Activated CD8-positive, alpha-beta T cell treated with anti-CD3 and anti-CD28 coated beads for 36 hours (primary cell): ENCODE measurements at regions not wholly inside any gene's neighbourhood (a gene's known extent, or its start where the extent isn't known, plus 50 kb on each side); places are given as distances from the start of the nearest gene placed in this dataset.
"Not testable (repeated sequence)": the region's sequence is repeated elsewhere in the genome, so short reads cannot be mapped to it uniquely, and the experiment has no call there.

Source experiments
- ATAC-seq: fragments of 200-7000 bp; cut with Tn5 transposase; one replicate; pipeline ENCODE4 v1.10.0; 2021; ENCODE audit warnings: mild to moderate bottlenecking, moderate library complexity
- CTCF ChIA-PET: fragments of 350-600 bp; sonication (Branson Sonifier 250); formaldehyde crosslinking; loops from one replicate; lab custom pipeline; 2021; ENCODE audit warnings: antibody characterized with exemption; lab: Charles Lee
- POLR2A ChIA-PET: fragments of 350-600 bp; sonication (Branson Sonifier 250); formaldehyde crosslinking; loops from one replicate; lab custom pipeline; 2021; ENCODE audit warnings: antibody characterized with exemption; lab: Charles Lee
- DNase-seq: peaks from one replicate; pipeline ENCODE4 v3.0.0-alpha.2; 2020
- H3K27ac Mint-ChIP-seq: one replicate; pipeline ENCODE4 v1.8.0; 2021; ENCODE audit warnings: mild to moderate bottlenecking, mixed read lengths
- H3K27me3 Mint-ChIP-seq: one replicate; pipeline ENCODE4 v1.8.0; 2021; ENCODE audit warnings: mixed read lengths
- H3K36me3 Mint-ChIP-seq: one replicate; pipeline ENCODE4 v1.8.0; 2021; ENCODE audit warnings: low read depth, mixed read lengths
- H3K4me1 Mint-ChIP-seq: one replicate; pipeline ENCODE4 v1.8.0; 2021; ENCODE audit warnings: low read depth, mixed read lengths
- H3K4me3 Mint-ChIP-seq: one replicate; pipeline ENCODE4 v1.8.0; 2021; ENCODE audit warnings: mild to moderate bottlenecking, moderate library complexity, mixed read lengths
- H3K9me3 Mint-ChIP-seq: one replicate; pipeline ENCODE4 v1.8.0; 2021; ENCODE audit warnings: mixed read lengths
- intact Hi-C: fragments of 100-400 bp; cut with micrococcal nuclease; formaldehyde crosslinking; loops from one replicate; pipeline ENCODE4 v1.10.0; 2022
- TF ChIP-seq, protein P1 (sequence below): fragments of 200-600 bp; IDR thresholded peaks from one replicate; pipeline ENCODE4 v1.8.0; 2022; ENCODE audit warnings: antibody characterized with exemption, mild to moderate bottlenecking

DNA sequence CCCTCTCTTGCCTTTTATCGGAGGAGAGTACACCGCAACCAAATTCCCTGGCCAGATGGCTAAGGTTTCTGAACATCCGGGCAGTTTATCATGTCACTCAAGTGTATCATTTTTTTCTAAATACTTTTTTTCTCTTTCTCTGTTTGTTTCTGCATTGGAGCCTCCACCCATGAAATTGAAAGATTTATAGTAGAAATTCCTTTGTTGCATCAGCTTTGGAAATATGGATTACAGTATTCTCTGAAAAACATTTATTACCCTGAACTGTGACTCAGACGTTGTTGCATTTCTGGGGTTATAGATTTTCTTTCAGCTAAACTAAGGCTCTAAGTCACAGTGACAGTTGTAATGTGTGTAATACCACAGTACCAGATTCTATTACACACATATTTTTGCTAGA, 187.0 kb downstream of the SPTSSA start:
- Mint-ChIP-seq H3K4me3 (no peak overlapping the region), H3K27ac (no peak overlapping the region), H3K9me3 (no peaks in the 10 kb centered on the region), H3K27me3 (peaks cover 4% of the 10 kb centered on the region), H3K36me3 (no peaks in the 10 kb centered on the region), H3K4me1 (peaks cover 4% of the 10 kb centered on the region)
- ATAC-seq (no peak), DNase-seq (no peak)
- intact Hi-C loops = no loop called here
- ChIA-PET CTCF (no interaction called here), POLR2A (no interaction called here)
- TF ChIP-seq, protein P1, sequence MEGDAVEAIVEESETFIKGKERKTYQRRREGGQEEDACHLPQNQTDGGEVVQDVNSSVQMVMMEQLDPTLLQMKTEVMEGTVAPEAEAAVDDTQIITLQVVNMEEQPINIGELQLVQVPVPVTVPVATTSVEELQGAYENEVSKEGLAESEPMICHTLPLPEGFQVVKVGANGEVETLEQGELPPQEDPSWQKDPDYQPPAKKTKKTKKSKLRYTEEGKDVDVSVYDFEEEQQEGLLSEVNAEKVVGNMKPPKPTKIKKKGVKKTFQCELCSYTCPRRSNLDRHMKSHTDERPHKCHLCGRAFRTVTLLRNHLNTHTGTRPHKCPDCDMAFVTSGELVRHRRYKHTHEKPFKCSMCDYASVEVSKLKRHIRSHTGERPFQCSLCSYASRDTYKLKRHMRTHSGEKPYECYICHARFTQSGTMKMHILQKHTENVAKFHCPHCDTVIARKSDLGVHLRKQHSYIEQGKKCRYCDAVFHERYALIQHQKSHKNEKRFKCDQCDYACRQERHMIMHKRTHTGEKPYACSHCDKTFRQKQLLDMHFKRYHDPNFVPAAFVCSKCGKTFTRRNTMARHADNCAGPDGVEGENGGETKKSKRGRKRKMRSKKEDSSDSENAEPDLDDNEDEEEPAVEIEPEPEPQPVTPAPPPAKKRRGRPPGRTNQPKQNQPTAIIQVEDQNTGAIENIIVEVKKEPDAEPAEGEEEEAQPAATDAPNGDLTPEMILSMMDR = no peak

DNA sequence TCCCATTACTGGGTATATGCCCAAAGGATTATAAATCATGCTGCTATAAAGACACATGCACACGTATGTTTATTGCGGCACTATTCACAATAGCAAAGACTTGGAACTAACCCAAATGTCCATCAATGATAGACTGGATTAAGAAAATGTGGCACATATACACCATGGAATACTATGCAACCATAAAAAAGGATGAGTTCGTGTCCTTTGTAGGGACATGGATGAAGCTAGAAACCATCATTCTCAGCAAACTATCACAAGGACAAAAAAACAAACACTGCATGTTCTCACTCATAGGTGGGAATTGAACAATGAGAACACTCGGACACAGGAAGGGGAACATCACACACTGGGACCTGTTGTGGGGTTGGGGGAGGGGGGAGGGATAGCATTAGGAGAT, 188.3 kb downstream of the SPTSSA start:
- H3K27ac Mint-ChIP-seq, H3K9me3 Mint-ChIP-seq, H3K4me3 Mint-ChIP-seq, CTCF ChIA-PET, intact Hi-C loops, H3K36me3 Mint-ChIP-seq, DNase-seq, ATAC-seq, H3K27me3 Mint-ChIP-seq, H3K4me1 Mint-ChIP-seq: not testable (repeated sequence)
- POLR2A ChIA-PET = interaction anchor here (0.6 kb wide), 1 partner anchor 262 kb away, joined by 3 read pairs; no protein-coding TSS in a partner anchor

DNA sequence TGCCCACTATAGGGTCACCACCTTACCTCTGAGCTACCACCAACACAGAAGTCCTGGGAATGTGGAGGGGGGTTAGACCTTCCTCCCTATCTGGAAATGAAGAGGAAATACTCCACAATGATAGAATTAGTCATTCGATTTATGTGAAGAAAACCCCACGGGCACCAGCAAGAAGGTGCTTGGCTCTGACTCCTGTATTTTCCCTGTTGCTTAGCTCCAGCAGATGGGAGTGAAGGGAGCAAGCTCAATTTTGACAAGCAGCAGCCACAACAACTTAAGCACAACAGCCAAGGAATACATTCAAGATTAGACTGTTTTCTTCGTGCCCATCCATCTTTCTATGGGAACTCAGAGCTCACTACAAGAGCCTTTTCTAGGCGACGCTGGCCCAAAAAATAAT, 191.7 kb downstream of the SPTSSA start:
- no peaks in the 10 kb centered on the region for H3K36me3 Mint-ChIP-seq
- H3K4me3 Mint-ChIP-seq = no peak overlapping the region
- ATAC-seq (no peak), DNase-seq (no peak)
- H3K27ac Mint-ChIP-seq = no peak overlapping the region
- TF ChIP-seq, protein P1 = no peak
- intact Hi-C loops = no loop called here
- peaks cover 13% of the 10 kb centered on the region for H3K27me3 Mint-ChIP-seq
- H3K9me3 Mint-ChIP-seq = no peaks in the 10 kb centered on the region
- H3K4me1 Mint-ChIP-seq = no peaks in the 10 kb centered on the region
- POLR2A ChIA-PET = no interaction called here
- CTCF ChIA-PET = interaction anchor here (0.8 kb wide), 1 partner anchor 61 kb away, joined by 3 read pairs; no protein-coding TSS in a partner anchor

DNA sequence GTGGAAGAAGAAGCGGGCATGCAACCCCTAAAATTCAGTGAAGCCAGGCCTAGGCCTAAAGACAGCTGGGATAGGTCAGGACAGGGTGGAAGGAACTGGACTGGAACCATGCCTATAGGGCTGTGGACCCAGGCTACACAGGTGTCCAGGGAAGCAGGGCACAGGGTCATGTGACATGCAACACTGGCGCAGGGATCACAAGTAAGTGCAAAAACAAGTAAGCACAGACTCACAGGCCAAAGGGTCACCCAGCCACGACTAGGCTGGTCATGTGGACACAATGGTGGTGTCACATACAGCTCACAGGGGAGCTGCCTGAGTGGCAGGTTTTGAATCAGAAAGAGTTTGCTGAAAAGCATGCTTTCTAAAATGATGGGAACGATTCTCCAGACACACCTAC, 195.7 kb downstream of the SPTSSA start:
- Mint-ChIP-seq H3K27ac (no peak overlapping the region), H3K9me3 (no peaks in the 10 kb centered on the region), H3K4me3 (no peak overlapping the region), H3K4me1 (no peaks in the 10 kb centered on the region), H3K27me3 (peaks cover 15% of the 10 kb centered on the region), H3K36me3 (no peaks in the 10 kb centered on the region)
- DNase-seq (no peak), ATAC-seq (no peak)
- TF ChIP-seq, protein P1 = no peak
- CTCF ChIA-PET = no interaction called here
- POLR2A ChIA-PET = no interaction called here
- intact Hi-C loops = no loop called here

DNA sequence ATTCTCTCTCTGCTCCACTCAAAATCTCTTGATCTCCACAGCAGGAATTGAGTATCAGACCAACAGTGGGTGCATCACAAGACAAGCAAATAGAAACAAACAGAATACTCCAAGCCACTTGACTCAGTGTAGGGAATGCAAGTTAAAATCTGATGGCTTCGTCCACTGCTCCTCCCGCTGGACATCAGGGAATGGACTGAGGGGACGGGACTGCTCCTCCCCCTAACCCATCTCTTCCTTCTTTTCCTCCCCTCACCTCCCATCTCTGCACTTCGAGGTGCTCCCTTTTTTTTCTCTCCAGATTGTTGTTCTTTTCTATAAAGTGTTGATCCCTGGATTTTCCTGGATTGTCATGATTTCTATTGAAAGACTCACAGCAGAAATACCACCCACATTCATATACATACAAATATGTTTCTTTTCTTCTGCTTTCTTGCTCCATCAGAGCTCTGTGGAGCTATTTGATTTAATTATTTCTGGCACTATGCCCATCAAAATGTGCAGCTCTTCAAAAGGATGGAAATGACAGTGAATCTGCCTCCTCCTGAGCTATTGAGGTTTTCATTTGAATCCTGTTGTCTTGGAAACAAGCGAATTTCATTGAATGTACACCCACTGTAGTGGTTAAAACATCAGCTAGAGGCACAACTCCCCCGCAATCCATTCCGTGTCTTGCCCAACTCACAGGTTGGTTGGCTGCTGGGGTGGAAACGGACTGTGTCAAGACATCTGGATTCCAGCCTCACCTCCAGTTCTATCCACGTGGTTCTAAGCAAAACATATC, 199.7 kb downstream of the SPTSSA start:
- ATAC-seq (no peak), DNase-seq (no peak)
- H3K9me3 Mint-ChIP-seq = no peaks in the 10 kb centered on the region
- CTCF ChIA-PET = interaction anchor here (1.2 kb wide), 1 partner anchor 422 kb away, joined by 3 read pairs; no protein-coding TSS in a partner anchor
- H3K27ac Mint-ChIP-seq = no peak overlapping the region
- no peaks in the 10 kb centered on the region for H3K36me3 Mint-ChIP-seq
- H3K27me3 Mint-ChIP-seq = peaks cover 13% of the 10 kb centered on the region
- intact Hi-C loops = no loop called here
- POLR2A ChIA-PET = no interaction called here
- H3K4me3 Mint-ChIP-seq = no peak overlapping the region
- H3K4me1 Mint-ChIP-seq = no peaks in the 10 kb centered on the region
- TF ChIP-seq, protein P1 = no peak
